DND-41 (cell line): ENCODE measurements at regions not wholly inside any gene's neighbourhood (a gene's known extent, or its start where the extent isn't known, plus 50 kb on each side); places are given as distances from the start of the nearest gene placed in this dataset.

Source experiments
- ATAC-seq: fragments of 200-7000 bp; cut with Tn5 transposase; 3 replicates; pipeline ENCODE4 v1.9.1; 2021; ENCODE audit warnings: low read depth; ENCODE audit not compliant: insufficient read depth
- DNase-seq: peaks from one replicate; pipeline ENCODE4 v3.0.0-alpha.2; 2020
- H2AFZ ChIP-seq: 2 replicates; pipeline ENCODE4 v1.6.0; 2012; ENCODE audit warnings: low read depth, low read length
- H3K27ac ChIP-seq: 2 replicates; pipeline ENCODE4 v1.5.1; 2012; ENCODE audit warnings: low read length, inconsistent platforms
- H3K27me3 ChIP-seq: fragments of 200-600 bp; sonication (generic); 2 replicates; pipeline ENCODE4 v1.6.0; 2012; ENCODE audit warnings: low read length, mild to moderate bottlenecking, inconsistent platforms; ENCODE audit not compliant: insufficient read depth, poor library complexity
- H3K36me3 ChIP-seq: 2 replicates; pipeline ENCODE4 v1.5.1; 2012; ENCODE audit warnings: low read length, inconsistent platforms; ENCODE audit not compliant: insufficient read depth
- H3K4me1 ChIP-seq: 2 replicates; pipeline ENCODE4 v1.5.1; 2012; ENCODE audit warnings: mild to moderate bottlenecking, low read length; ENCODE audit not compliant: insufficient read depth
- H3K4me2 ChIP-seq: 2 replicates; pipeline ENCODE4 v1.6.0; 2012; ENCODE audit warnings: mild to moderate bottlenecking, moderate library complexity, low read length, inconsistent platforms; ENCODE audit not compliant: insufficient read depth
- H3K4me3 ChIP-seq, 2 experiments: fragments of 200-600 bp in 1 of 2; shearing (Covaris generic) in 1 of 2; 2 replicates each; pipeline ENCODE4 v1.5.1; 2012 to 2016; ENCODE audit warnings: inconsistent platforms in 2 of 2, low read length in 2 of 2, mild to moderate bottlenecking in 2 of 2, low read depth in 1 of 2, moderate library complexity in 1 of 2
- H3K79me2 ChIP-seq: 2 replicates; pipeline ENCODE4 v1.6.0; 2012; ENCODE audit warnings: low read length, inconsistent platforms; ENCODE audit not compliant: insufficient read depth
- H3K9ac ChIP-seq: 2 replicates; pipeline ENCODE4 v1.6.0; 2012; ENCODE audit warnings: low read depth, mild to moderate bottlenecking, inconsistent platforms, low read length, moderate library complexity
- H3K9me3 ChIP-seq: 2 replicates; pipeline ENCODE4 v1.5.1; 2012; ENCODE audit warnings: low read length, moderate library complexity, mild to moderate bottlenecking, inconsistent platforms; ENCODE audit not compliant: insufficient read depth, severe bottlenecking
- H4K20me1 ChIP-seq: 2 replicates; pipeline ENCODE4 v1.6.0; 2012; ENCODE audit warnings: low read length; ENCODE audit not compliant: insufficient read depth
- EZH2 ChIP-seq: IDR thresholded peaks from 3 replicates; pipeline ENCODE4 v1.6.1; 2012; ENCODE audit warnings: borderline replicate concordance, low read depth, mild to moderate bottlenecking, moderate library complexity, low read length, inconsistent platforms; ENCODE audit not compliant: severe bottlenecking
- TF ChIP-seq, protein P1 (sequence below): IDR thresholded peaks from 2 replicates; pipeline ENCODE4 v1.5.1; 2012; ENCODE audit warnings: borderline replicate concordance, low read length, moderate library complexity, mild to moderate bottlenecking; ENCODE audit not compliant: poor library complexity, severe bottlenecking; ENCODE audit errors: extremely low read depth

DNA sequence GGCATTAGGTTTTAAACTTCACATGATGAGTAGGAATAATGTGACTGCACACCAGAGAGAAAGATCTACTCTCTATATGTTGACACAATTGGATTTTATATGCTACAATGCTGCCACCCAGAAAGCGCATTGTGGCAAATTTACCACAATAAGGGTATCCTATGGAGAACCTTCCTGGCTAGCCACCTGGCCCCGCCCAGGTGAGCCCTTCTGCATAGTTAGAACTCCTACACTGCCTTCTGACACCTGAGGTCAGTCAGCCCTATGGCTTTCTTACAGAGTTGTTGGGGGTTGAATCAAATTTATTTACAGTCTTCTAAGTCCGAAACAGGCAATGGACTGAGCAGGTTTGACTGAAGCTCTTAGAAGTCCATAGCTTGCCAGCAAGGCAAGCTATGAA lies 153.8 kb upstream of the S100G start:
- no peak for DNase-seq
- Histone ChIP-seq H3K27ac (no peak overlapping the region), H3K4me2 (no peak overlapping the region), H3K79me2 (no peaks in the 10 kb centered on the region), H3K4me3 (no peak overlapping the region), H2AFZ (no peak overlapping the region), H3K4me1 (no peaks in the 10 kb centered on the region), H3K9ac (no peak overlapping the region), H4K20me1 (no peaks in the 10 kb centered on the region), H3K27me3 (no peaks in the 10 kb centered on the region), H3K9me3 (no peaks in the 10 kb centered on the region), H3K36me3 (no peaks in the 10 kb centered on the region)
- TF ChIP-seq, protein P1, sequence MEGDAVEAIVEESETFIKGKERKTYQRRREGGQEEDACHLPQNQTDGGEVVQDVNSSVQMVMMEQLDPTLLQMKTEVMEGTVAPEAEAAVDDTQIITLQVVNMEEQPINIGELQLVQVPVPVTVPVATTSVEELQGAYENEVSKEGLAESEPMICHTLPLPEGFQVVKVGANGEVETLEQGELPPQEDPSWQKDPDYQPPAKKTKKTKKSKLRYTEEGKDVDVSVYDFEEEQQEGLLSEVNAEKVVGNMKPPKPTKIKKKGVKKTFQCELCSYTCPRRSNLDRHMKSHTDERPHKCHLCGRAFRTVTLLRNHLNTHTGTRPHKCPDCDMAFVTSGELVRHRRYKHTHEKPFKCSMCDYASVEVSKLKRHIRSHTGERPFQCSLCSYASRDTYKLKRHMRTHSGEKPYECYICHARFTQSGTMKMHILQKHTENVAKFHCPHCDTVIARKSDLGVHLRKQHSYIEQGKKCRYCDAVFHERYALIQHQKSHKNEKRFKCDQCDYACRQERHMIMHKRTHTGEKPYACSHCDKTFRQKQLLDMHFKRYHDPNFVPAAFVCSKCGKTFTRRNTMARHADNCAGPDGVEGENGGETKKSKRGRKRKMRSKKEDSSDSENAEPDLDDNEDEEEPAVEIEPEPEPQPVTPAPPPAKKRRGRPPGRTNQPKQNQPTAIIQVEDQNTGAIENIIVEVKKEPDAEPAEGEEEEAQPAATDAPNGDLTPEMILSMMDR, result no peak
- no peak for TF ChIP-seq EZH2
- ATAC-seq, result no peak

DNA sequence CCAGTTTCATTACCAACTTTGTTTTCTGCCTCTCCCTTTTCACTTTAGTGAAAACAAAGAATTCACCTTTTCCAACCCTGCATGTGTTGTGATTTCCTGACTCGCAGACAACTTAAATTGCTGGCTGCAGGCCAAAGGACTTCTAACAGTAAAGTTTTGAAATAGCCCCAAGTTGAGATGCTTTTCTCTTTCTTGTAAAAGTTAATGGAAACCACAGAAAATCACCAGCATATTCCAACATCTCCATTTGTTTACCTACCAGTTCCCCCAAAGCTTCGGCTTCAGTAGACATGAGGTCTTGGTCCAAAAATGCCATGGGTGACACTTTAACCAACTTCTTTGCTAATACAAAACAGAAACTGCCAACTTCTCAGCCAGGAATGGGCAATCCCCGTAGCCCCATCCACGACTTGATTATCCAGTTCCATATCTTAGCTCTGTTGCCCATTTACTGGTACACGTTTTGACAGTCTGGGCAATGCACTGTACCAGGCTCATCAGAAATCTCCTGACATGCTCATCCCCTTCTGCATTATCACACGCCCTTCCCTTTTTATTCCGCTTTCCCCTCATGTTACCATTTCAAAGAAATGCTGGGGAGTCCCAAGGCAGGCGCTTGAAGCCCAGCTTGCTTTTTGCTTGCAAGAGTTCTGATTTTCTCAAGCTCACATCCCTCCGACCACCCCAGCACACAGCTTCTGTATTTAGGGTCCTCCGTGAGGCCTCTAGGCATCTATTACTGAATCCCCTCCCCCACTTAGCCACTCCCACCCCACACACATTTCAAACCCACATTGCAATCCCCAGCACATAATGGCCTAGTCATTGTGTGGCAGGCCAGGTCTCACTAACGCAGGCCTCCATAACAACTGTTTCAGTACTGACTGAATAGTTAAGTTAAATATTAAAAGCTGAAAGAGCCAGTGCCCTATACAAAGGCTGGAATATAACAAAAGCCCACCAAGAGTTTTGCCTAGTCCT lies 137.9 kb upstream of the S100G start:
- ATAC-seq (no peak), DNase-seq (no peak)
- TF ChIP-seq, protein P1, result no peak
- no peak for TF ChIP-seq EZH2
- H2AFZ ChIP-seq, result no peak overlapping the region
- no peaks in the 10 kb centered on the region for H3K27me3 ChIP-seq
- H3K4me2 ChIP-seq, result no peak overlapping the region
- no peaks in the 10 kb centered on the region for H3K79me2 ChIP-seq
- H3K27ac ChIP-seq, result no peak overlapping the region
- H3K4me1 ChIP-seq, result no peaks in the 10 kb centered on the region
- no peaks in the 10 kb centered on the region for H4K20me1 ChIP-seq
- no peak overlapping the region for H3K9ac ChIP-seq
- H3K36me3 ChIP-seq, result no peaks in the 10 kb centered on the region
- H3K4me3 ChIP-seq, result no peak overlapping the region
- H3K9me3 ChIP-seq, result no peaks in the 10 kb centered on the region

DNA sequence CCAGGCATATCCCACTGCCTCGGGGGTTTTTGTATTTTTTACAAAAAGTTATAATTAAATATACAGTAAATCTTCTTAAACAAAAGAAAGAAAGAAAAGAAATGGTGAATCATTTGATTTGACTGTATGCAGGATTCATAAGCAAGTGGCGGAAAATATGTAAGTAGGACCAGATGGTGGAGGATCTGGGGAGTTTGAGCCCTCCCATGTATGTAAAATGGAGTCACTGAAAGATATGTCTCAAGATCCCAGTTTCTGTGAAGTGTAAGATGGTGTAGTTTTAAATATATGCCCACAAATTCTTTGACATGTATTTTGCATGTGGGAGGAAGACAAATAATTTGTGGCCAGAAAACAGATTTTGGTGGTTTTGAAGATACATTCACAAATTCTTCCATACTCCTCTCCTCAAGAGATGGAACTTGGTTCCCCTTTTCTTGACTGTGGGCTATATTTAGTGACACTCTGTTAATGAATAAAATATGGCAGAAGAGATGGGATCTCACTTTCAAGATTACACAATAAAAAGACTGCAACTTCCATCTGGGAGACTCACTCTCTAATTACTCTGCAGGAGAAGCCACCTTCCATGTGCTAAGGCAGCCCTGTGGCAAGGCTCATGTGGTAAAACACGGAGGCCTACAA lies 133.6 kb upstream of the S100G start:
- Histone ChIP-seq H3K4me3 (no peak overlapping the region), H3K27ac (no peak overlapping the region), H3K4me1 (no peaks in the 10 kb centered on the region), H4K20me1 (no peaks in the 10 kb centered on the region), H3K9me3 (no peaks in the 10 kb centered on the region), H3K4me2 (no peak overlapping the region), H3K36me3 (no peaks in the 10 kb centered on the region), H3K9ac (no peak overlapping the region), H2AFZ (no peak overlapping the region), H3K27me3 (no peaks in the 10 kb centered on the region), H3K79me2 (no peaks in the 10 kb centered on the region)
- DNase-seq (no peak), ATAC-seq (no peak)
- no peak for TF ChIP-seq EZH2
- TF ChIP-seq, protein P1, result no peak
